ENCODE measurements at regions not wholly inside any gene's neighbourhood (a gene's known extent, or its start where the extent isn't known, plus 50 kb on each side); places are given as distances from the start of the nearest gene placed in this dataset.

DNA sequence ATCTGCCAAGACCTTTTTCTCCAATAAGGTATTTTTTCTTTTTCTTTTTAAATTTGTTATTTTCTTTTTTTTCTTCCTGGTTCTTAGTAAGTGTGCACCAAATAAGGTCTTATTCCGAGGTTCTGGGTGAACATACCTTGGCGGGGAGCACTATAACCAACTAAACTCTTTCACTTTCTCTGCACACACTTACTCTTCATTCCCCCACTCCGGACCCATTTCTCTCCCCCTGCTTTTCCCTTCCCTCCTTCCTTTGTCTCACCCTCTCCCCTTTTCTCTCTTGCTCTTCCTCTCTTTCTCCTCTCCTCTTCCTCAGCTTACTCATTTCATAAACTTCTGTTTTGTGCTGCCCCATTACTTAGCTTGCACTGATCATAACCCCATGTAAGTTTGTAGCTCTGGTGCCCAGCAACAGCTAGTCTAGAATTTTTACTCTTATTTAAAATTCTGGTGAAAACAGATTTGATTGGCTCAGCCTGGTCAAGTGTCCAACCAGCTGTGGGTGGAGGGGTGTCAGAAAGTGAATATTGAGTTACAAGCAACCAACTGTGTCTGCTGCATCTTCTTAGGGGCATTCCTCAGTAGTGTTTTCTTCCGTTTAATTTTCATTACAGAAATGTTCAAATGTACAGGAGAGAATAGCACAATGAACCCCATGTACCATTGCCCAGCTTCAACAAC lies 297.5 kb downstream of the SHQ1 start:
- Histone ChIP-seq H3K9me3 (replicated peaks) (no peaks in the 10 kb centered on the region), H3K27ac (no peak overlapping the region), H3K36me3 (no peaks in the 10 kb centered on the region), H3K27me3 (replicated peaks) (no peaks in the 10 kb centered on the region), H3K4me3 (no peak overlapping the region), H3K4me1 (replicated peaks) (no peaks in the 10 kb centered on the region; the same call in 1 of the 2 replicates)
- DNase-seq (ENCODE audit: low read depth in 1 of 2, low spot score in 2 of 2) = no peak

DNA sequence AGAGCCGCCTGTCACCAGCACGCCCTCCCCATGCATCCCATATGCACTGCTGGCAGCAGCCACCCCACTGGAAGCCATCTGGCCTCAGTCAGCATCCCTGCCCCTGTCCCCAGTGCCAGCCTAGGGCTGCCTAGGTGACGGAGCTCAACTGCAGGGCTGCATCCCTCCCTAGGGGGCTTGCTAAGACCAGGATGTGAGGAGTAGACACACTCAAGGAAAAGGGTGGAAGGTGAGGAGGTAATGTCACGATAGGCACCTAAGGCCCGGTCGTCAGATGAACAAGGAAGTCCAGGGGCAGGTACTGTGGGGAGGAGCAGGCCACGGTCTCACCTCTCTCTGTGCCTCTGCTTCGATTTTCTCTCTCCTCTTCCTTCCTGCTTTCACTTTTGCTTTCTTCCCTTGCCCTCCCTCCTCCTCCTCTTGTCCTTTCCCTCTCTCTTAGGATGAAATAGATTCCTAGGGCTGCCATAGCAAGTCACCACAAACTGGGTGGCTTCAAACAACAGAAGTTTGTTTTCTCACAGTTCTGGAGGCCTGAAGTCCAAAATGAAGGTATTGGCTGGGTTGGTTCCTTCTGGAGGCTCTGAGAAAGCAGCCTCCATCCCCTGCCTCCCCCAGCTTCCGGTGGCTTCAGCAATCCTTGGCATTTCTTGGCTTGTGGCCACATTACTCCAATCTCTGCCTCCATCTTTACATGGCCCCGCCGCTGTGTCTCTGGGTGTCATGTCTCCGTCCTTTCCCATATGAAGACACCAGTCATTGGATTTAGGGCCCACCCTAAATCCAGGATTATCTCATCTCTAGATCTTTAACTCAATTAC lies 298.3 kb downstream of the SHQ1 start:
- no peak overlapping the region for H3K4me3 ChIP-seq
- no peaks in the 10 kb centered on the region for H3K36me3 ChIP-seq
- no peak overlapping the region for H3K27ac ChIP-seq
- H3K9me3 ChIP-seq (replicated peaks) = no peaks in the 10 kb centered on the region
- no peaks in the 10 kb centered on the region for H3K27me3 ChIP-seq (replicated peaks)
- no peaks in the 10 kb centered on the region; the same call in 1 of the 2 replicates for H3K4me1 ChIP-seq (replicated peaks)
- peak in 1 of 2 experiments; percentile 16 for DNase-seq (ENCODE audit: low read depth in 1 of 2, low spot score in 2 of 2)

DNA sequence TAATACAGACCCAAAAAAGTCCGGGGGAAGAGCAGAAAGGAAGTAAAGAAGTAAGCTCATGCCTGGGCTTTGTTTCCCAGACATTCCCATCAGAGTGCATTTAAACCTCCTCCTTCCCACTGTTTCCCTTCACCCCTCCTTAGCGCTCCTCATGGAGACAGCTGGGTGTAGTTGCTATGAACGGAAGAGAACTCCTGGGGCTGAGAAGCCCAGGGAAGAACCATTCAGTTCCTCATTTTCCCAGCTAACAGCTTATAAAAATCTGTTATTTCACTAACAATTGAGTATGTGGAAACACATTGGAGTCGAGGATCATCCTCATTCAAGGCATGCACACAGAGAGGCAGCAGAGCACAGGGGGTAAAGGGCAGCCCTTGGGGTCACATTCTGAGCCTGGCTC lies 299.3 kb downstream of the SHQ1 start:
- Histone ChIP-seq H3K36me3 (no peaks in the 10 kb centered on the region), H3K27ac (no peak overlapping the region), H3K4me3 (no peak overlapping the region), H3K4me1 (replicated peaks) (no peaks in the 10 kb centered on the region; the same call in 1 of the 2 replicates), H3K9me3 (replicated peaks) (no peaks in the 10 kb centered on the region), H3K27me3 (replicated peaks) (no peaks in the 10 kb centered on the region)
- DNase-seq (ENCODE audit: low read depth in 1 of 2, low spot score in 2 of 2) = no peak

DNA sequence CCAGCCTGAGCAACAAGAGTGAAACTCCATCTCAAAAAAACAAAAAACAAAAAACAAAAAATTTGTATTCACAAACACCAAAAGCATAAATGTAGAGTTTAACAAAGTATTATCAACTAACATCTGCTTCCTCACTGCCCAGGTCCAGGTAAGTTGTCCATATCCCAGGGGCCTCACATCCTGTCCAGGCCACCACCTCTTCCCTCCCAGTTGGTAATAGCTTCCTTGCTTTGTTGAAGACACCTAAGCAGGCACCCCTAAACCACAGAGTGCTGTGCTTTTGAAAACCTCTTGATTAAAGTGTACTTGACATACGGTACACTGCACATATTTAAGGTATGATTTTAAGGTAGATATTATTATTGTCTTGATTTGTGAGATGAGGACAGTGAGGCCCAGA lies 299.8 kb downstream of the SHQ1 start:
- no peak overlapping the region for H3K27ac ChIP-seq
- no peaks in the 10 kb centered on the region for H3K27me3 ChIP-seq (replicated peaks)
- H3K36me3 ChIP-seq = no peaks in the 10 kb centered on the region
- no peaks in the 10 kb centered on the region for H3K9me3 ChIP-seq (replicated peaks)
- no peak for DNase-seq (ENCODE audit: low read depth in 1 of 2, low spot score in 2 of 2)
- H3K4me3 ChIP-seq = no peak overlapping the region
- no peaks in the 10 kb centered on the region; the same call in 1 of the 2 replicates for H3K4me1 ChIP-seq (replicated peaks)

DNA sequence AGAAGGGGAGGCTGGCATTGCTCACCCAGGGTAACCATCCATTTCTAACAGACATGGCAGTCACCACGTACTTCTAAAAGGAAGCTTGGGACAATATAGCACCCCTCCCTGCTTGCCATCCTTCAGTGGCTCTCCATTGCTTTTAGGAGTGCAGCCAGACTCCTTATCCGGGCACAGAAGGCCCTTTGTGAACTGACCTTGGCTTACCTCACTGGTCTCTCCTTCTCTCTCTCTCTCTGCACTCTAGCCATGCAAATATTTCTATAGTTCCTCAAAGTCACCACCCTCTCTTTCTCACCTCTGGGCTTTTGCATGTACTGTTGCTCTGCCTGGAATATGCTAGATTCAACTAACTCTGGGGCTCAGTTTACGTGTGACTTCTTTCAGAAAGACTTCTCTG lies 301.1 kb downstream of the SHQ1 start:
- Histone ChIP-seq H3K36me3 (no peaks in the 10 kb centered on the region), H3K27ac (no peak overlapping the region), H3K27me3 (replicated peaks) (no peaks in the 10 kb centered on the region), H3K9me3 (replicated peaks) (no peaks in the 10 kb centered on the region), H3K4me1 (replicated peaks) (no peaks in the 10 kb centered on the region; the same call in 1 of the 2 replicates), H3K4me3 (no peak overlapping the region)
- DNase-seq (ENCODE audit: low read depth in 1 of 2, low spot score in 2 of 2) = no peak

DNA sequence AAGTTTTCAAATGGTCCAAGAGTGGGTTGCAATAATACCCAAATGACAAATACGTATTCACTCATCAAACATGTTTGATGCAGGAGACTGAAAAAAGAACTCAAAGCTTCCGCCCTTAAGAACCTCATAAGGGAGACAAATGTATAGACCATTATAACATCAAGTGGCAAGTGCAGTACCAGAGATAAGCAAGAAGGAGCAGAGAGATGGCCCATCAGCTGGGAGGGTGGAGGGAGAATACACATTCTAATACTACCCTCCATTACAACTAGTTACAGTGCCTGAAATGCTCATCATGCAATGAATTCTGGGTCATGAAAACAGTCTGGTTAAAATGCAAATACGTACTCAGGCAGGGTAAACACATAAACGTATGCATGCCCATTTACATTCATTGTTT lies 304.0 kb downstream of the SHQ1 start:
- H3K36me3 ChIP-seq = no peaks in the 10 kb centered on the region

DNA sequence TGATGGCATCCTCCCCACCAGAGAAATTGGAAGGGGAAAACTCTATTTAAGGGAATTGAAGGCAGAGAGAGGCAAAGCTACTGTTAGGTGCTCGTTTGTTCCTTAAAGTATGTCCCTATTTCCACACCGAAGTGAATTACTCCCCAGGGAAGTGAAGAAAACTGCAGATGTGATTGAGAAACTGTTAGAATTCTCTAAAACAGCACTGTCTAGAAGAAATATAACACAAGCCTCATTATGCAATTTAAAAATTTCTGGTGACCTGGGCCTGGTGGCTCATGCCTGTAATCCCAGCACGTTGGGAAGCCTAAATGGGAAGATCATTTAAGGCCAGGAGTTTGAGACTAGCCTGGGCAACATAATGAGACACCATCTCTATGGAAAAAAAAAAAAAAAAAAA lies 305.0 kb downstream of the SHQ1 start:
- Histone ChIP-seq H3K36me3 (no peaks in the 10 kb centered on the region), H3K4me1 (replicated peaks) (no peaks in the 10 kb centered on the region), H3K9me3 (replicated peaks) (no peaks in the 10 kb centered on the region), H3K27me3 (replicated peaks) (no peaks in the 10 kb centered on the region), H3K4me3 (no peak overlapping the region), H3K27ac (no peak overlapping the region)
- DNase-seq (ENCODE audit: low read depth in 1 of 2, low spot score in 2 of 2) = no peak

More for the DNA sequence above, 304.0 kb downstream of the SHQ1 start:
- Histone ChIP-seq H3K4me3 (no peak overlapping the region), H3K27ac (no peak overlapping the region), H3K27me3 (replicated peaks) (no peaks in the 10 kb centered on the region), H3K4me1 (replicated peaks) (no peaks in the 10 kb centered on the region), H3K9me3 (replicated peaks) (no peaks in the 10 kb centered on the region)
- DNase-seq (ENCODE audit: low read depth in 1 of 2, low spot score in 2 of 2) = no peak

DNA sequence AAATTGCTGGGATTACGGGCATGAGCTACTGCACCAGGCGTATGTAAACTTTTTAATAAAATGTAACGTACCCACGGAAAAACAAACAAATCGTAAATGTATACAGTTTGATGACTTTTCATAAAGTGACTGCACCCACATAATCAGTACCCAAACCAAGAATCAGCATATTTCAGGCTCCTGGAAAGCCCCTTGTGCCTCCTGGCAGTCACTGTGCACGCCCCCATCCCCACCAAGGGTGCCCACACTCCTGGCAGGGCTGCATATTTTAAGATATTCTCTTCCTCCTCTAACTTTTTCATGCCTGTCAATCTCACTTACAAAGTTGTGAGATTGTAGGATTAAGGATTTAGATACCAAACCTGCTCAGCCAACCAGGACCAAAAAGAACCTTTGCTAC lies 305.5 kb downstream of the SHQ1 start:
- H3K27ac ChIP-seq = no peak overlapping the region
- H3K4me1 ChIP-seq (replicated peaks) = no peaks in the 10 kb centered on the region
- no peak overlapping the region for H3K4me3 ChIP-seq
- H3K27me3 ChIP-seq (replicated peaks) = no peaks in the 10 kb centered on the region
- no peak for DNase-seq (ENCODE audit: low read depth in 1 of 2, low spot score in 2 of 2)
- no peaks in the 10 kb centered on the region for H3K36me3 ChIP-seq
- no peaks in the 10 kb centered on the region for H3K9me3 ChIP-seq (replicated peaks)

DNA sequence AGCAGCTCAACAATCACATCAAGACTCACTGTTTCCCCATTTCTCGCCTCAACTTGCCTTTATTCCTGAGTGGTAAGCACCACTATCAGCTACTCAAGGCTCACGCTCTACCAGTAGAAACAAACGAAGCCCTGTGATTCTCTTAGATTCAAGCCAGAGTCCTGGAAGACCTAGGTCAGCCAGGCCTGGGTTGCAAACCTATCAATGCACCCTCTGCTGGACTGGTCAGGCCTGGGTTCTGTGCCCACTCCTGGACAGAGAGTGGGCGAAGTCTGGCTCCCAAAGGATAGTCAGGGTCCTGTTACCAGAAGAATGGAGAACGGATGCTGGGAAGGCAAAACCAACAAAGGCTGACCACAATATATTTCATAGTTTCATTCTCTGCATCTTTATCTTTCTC lies 308.4 kb downstream of the SHQ1 start:
- no peak for DNase-seq (ENCODE audit: low read depth in 1 of 2, low spot score in 2 of 2)
- Histone ChIP-seq H3K36me3 (no peaks in the 10 kb centered on the region), H3K27ac (no peak overlapping the region), H3K4me1 (replicated peaks) (no peaks in the 10 kb centered on the region), H3K9me3 (replicated peaks) (no peaks in the 10 kb centered on the region), H3K4me3 (no peak overlapping the region), H3K27me3 (replicated peaks) (no peaks in the 10 kb centered on the region)

DNA sequence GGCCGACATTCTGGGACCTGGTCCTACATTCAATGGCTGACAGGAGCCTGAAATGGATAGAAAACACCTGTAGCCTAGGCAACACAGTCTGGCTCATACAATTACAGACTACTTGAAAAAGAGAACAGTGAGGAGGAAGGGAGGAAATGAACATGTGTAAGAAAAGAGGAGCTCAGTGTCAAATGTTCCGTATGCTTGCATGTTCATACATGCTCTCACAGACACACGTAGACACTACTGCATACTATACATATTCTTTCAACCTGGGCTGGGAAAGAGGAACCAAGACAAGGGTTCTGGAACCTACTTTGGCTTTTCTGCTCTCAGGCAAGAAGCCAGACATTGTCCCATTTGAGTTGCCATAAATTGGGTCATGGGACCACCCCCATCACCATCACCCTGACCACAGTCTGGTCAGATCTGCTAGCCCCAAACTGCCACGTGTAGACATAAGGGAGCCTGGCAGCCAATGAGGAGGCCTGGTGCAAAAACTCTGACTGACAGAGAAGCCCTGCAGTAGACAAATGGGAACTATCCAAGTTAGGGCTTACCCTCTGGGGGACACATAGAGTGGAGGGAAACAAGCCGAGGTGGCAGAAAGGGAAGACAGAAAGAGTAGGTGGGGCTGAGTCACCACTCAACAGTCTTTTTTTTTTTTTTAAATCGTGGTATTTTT lies 310.0 kb downstream of the SHQ1 start:
- Histone ChIP-seq H3K4me1 (replicated peaks) (no peaks in the 10 kb centered on the region), H3K27me3 (replicated peaks) (no peaks in the 10 kb centered on the region), H3K36me3 (no peaks in the 10 kb centered on the region), H3K27ac (no peak overlapping the region), H3K9me3 (replicated peaks) (no peaks in the 10 kb centered on the region), H3K4me3 (no peak overlapping the region)
- DNase-seq (ENCODE audit: low read depth in 1 of 2, low spot score in 2 of 2) = no peak

DNA sequence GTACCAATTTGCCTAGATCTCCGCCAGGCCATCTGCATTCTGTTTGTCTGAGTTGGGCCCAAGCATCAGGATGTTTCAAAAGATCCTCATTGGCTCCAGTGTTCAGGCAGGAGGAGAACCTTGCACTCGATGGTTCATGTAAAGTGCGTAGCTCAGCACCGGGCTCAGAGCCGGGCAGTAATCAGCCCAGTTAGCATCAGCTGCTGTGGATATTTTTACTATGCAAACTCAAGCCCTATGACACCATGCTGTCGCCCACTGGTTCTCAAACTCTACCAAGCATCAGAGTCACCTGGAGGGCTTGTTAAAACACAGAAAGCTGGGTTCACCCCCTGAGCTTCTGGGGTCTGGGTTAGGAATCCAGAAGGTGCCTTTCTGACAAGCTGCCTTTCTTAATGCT lies 310.8 kb downstream of the SHQ1 start:
- Histone ChIP-seq H3K36me3 (no peaks in the 10 kb centered on the region), H3K4me3 (no peak overlapping the region), H3K27ac (no peak overlapping the region), H3K9me3 (replicated peaks) (no peaks in the 10 kb centered on the region), H3K27me3 (replicated peaks) (no peaks in the 10 kb centered on the region), H3K4me1 (replicated peaks) (no peaks in the 10 kb centered on the region)
- no peak for DNase-seq (ENCODE audit: low read depth in 1 of 2, low spot score in 2 of 2)

DNA sequence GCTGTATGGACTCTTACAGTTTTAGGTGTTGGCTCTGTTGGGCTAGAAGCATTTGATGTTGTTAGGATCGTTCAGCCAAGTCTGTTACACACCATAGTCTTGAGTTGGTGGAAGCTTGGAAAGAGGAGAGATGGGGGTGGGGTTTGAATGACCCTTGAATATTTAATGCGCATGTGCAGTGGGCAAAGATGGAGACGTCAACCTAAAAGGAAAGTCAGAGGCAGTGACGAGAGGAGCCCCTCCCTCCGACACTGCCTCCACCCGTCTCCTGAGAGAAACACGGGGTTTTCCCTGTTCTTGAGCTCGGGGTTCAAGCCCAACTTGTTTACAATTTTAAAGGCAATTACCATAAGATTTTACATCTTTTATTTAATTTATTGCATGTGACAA lies 311.4 kb downstream of the SHQ1 start:
- no peaks in the 10 kb centered on the region for H3K4me1 ChIP-seq (replicated peaks)
- no peak overlapping the region for H3K4me3 ChIP-seq
- no peak overlapping the region for H3K27ac ChIP-seq
- no peaks in the 10 kb centered on the region for H3K36me3 ChIP-seq
- H3K9me3 ChIP-seq (replicated peaks) = no peaks in the 10 kb centered on the region
- no peaks in the 10 kb centered on the region for H3K27me3 ChIP-seq (replicated peaks)
- no peak for DNase-seq (ENCODE audit: low read depth in 1 of 2, low spot score in 2 of 2)

DNA sequence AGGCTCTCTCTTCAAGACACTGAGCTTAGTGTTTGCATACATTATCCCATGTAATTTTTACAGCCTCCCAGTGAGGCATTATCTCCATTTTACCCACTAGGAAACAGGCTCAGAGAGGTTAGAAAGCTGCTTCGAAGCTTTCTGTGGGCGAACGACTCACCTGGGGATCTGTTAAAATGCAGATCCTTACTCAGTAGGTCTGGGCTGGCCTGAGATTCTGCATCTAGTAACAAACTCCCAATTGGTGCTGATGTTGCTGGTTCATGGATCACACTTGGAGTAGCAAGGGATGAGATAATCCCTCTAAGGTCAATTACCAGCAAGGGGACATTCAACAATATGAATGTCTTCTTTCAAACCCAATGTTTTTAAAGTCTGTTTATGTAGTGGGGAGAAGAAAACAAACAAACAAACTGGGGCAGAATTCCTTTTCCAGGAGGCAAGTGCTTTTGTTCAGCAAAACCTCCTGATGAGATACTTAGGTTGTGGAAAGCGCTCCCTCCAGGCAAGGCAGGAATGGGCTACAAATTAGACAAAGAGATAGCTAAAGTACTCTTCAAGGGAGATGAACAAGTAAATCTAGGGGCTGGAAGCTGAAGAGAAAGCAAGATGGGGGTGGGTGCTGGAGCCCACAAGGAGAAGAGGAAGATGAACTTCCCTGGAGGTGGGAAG lies 311.9 kb downstream of the SHQ1 start:
- Histone ChIP-seq H3K4me1 (replicated peaks) (no peaks in the 10 kb centered on the region), H3K9me3 (replicated peaks) (no peaks in the 10 kb centered on the region), H3K27me3 (replicated peaks) (no peaks in the 10 kb centered on the region), H3K27ac (no peak overlapping the region), H3K36me3 (no peaks in the 10 kb centered on the region), H3K4me3 (no peak overlapping the region)
- no peak for DNase-seq (ENCODE audit: low read depth in 1 of 2, low spot score in 2 of 2)

DNA sequence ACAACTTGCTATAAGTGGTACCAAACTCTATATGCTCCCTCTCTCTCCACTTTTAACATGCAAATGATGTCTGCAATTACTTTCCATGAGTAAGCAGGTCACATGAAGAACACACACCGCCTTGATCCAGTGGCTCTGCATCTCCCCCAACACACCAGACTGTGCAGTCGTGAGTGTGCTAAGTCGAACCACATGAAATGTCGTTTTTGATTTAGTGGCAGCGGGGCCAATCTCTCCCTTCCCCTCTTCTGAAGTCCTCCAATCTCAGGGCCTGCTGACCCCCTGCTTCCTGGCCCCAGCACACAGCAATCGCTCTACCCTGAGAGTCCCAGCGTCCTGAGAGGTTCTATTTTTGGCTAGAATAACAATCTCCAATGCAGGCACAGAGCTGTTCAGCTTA lies 312.5 kb downstream of the SHQ1 start:
- no peak overlapping the region for H3K27ac ChIP-seq
- no peak overlapping the region for H3K4me3 ChIP-seq
- H3K4me1 ChIP-seq (replicated peaks) = no peaks in the 10 kb centered on the region
- H3K36me3 ChIP-seq = no peaks in the 10 kb centered on the region
- no peak for DNase-seq (ENCODE audit: low read depth in 1 of 2, low spot score in 2 of 2)
- H3K9me3 ChIP-seq (replicated peaks) = no peaks in the 10 kb centered on the region
- H3K27me3 ChIP-seq (replicated peaks) = no peaks in the 10 kb centered on the region

Measured in SJSA1 (cell line).